NCI-H2029 (cell line): ENCODE measurements at regions not wholly inside any gene's neighbourhood (a gene's known extent, or its start where the extent isn't known, plus 50 kb on each side); places are given as distances from the start of the nearest gene placed in this dataset.
"Not testable (repeated sequence)": the region's sequence is repeated elsewhere in the genome, so short reads cannot be mapped to it uniquely, and the experiment has no call there.

Experiments
- DNase-seq: peaks from one replicate; lab custom pipeline; 2025; lab: John Stamatoyannopoulos, UW

DNA sequence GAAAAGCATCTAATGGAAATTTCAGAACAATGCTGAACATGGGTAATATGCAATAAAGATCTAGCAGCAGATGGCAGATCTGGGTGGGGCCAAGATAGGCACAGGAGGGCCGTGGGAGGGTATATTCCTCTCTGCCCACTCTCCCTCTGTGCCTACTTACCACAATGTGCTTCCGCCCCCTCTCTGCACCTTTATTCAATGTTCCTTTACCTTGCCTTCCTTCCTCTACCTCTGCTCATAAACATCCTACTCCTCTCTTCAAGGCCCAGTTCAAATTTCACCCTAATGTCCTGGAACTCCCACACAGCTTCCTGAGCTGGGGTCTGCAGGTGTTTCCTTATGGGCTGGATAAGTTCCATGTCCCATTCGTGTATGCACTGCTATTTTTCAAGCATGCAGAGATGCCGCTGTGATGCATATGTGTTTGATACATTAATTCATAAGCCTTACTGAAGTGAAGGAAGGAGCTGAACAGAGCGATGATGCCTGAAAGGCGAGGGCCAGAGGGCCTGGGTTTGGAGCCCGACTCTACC lies 65.6 kb upstream of the EDEM3 start:
- no peak for DNase-seq

DNA sequence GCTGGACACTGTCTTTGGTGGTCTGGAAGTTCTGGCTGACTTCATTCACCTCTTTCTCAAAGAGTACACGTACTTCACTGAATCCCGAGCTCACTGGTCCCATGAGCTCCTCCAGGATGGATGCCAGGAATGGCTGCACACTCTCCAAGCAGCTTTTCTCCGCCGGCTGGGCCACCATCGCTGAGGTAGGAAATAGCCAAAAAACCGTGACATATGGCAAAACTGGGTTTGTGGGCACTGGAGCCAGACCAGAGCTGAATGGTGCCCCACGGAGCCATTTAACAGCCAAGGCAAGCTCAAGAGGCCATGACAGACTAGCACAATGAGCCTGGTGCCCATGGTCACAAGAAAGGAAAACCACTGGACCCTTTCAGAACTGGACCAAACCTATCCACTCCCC lies 64.0 kb upstream of the EDEM3 start:
- no peak for DNase-seq

DNA sequence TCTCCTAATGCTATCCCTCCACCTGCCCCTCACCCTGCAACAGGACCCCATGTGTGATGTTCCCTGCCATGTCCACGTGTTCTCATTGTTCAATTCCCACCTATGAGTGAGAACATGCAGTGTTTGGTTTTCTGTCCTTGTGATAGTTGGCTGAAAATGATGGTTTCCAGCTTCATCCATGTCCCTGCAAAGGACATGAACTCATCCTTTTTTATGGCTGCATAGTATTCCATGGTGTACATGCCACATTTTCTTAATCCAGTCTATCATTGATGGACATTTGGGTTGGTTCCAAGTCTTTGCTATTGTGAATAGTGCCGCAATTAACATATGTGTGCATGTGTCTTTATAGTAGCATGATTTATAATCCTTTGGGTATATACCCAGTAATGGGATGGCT lies 62.3 kb upstream of the EDEM3 start:
- not testable (repeated sequence) for DNase-seq

DNA sequence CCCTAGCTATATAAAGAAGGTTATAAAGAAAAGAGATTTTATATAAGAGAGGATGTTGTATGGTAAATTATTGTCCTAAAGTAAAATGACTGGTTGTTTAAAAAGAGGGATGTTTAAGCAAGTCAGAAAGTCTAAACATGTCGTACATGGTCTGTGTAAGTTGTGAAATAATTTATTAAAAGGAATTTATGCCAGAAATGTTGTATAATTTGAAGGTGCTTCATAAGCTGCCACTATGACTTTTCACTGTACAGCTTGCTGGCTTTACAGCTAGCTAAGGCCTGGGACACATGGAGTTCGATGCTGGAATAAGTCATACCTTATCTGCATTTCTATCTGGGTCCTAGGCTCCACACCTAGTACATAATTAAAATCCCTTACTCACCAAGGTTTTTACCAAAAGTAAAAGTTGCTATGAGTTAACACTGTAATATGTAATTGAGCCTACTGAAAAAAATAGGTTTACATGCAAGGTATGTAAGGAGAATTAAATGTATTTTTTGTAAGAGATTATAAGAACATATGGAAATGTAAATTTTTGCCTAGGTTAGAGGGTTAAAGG lies 59.0 kb upstream of the EDEM3 start:
- DNase-seq, result no peak

DNA sequence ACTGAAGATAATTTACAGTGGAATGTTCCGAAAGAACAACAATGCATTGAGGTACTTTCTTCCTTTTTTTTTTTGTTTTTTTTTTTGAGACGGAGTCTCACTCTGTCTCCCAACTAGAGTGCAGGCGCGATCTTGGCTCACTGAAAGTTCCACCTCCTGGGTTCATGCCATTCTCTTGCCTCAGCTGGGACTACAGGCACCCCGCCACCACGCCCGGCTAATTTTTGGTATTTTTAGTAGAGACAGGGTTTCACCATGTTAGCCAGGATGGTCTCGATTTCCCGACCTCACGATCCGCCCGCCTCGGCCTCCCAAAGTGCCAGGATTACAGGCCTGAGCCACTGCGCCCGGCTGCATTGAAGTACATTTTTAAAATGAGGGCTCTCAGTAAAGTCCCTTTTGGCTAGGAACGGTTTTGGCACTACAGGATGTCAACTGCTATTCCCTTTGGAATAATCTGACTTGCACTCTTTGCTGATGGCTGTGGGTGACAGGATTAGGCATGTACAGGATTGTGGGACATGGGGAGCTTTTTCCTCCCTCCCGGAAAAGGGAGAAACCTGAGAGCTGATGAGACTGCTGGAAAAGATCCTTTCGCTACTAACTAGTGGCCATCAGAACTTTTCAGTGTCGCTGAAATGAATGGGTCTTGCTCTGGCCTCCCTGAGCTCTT lies 56.9 kb upstream of the EDEM3 start:
- no peak for DNase-seq

DNA sequence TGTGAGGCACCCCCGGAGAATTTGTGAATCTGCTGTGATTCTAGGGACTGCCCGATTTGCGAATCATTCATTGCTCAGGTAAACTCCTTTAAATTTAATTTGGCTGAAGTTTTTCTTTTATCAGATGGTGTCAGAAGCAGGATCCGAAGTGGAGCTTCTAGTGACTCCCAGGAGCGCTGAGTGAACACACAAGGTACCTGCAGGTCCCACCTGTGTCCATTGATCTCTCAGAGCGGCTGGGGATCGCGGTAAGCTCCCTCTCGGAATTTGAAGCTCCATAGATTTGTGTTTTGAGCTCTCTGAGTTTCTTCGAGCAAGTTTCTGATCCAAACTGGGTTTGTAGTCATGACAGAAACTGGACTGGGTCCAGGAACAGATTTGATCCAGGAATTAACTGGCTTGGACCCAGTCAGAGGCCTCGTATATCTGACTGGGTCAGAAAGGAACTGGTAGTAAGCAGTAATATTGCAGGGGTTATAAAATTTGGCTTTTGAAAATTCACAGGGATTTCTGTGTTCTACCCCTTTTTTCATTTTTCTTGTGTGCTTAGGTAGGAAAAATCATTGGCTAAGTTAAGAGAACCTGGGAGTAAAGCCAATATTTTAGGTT lies 56.2 kb upstream of the EDEM3 start:
- DNase-seq, result no peak

DNA sequence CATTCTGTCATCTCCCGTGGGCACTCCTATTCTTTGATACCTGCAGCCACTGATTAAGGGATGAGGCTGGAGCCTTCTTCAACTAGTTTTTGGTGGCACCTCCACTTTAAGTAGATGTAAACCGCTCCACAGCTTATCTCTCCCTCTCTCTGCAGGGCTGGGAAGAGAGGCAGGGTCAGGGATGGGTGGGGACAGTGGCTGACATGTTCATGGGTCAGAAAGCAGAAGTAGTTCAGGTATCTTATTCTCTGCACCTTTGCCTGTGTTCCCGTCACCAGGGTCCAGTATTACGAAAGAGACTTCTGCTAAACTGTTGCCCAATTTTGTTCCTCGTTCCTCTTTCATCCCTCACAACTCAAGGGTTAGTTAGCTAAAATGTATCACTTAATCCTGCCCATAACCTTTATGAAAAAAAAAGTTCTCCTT lies 51.7 kb upstream of the EDEM3 start:
- DNase-seq, result no peak

DNA sequence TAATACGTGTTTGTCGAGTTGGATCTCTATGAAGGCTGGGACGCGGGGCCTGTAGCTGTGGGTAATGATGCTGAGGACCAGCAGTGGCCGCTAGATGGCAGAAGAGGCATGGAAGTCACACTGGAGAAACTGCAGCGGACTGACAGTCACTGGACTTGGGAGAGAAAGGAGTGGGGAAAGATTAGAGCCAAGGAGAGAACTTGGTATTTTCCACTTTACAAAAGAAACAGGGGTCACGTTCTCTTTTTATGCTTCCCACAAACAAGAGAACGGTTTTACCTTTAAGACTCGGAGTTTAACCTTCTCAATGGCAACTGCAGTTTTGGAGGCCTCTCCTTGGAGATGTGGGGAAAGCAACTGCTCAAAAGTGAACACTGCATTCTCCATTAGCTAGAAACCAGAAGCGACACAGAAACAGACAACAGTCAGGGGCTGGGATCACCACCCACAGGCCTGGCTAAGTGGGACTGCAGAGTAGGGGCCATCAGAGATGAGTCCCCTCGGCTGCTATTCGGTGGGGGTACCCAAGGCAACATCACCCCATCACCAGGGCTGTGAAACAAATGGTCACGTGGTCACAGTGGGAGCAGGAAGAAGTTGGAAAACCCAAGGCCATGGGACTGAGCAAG lies 51.1 kb upstream of the EDEM3 start:
- DNase-seq, result peak; percentile 43
